Endothelial cell of umbilical vein (primary cell): ENCODE measurements at regions not wholly inside any gene's neighbourhood (a gene's known extent, or its start where the extent isn't known, plus 50 kb on each side); places are given as distances from the start of the nearest gene placed in this dataset.

Experiments
- BruUV-seq: library from RNA; stranded (reverse); fragments of 400-500 nt; replicated peaks from 2 replicates; lab custom pipeline; 2021; lab: Mats Ljungman, UMichigan
- CTCF ChIA-PET: fragments of 300-600, 350-600 bp; sonication (Branson Sonifier 250); formaldehyde crosslinking; loops from one replicate; lab custom pipeline; 2021; ENCODE audit warnings: antibody characterized with exemption, inconsistent platforms; lab: Charles Lee
- POLR2A ChIA-PET: fragments of 300-600, 350-600 bp; sonication (Branson Sonifier 250); formaldehyde crosslinking; loops from one replicate; lab custom pipeline; 2021; ENCODE audit warnings: antibody characterized with exemption, inconsistent platforms; lab: Charles Lee
- DNase-seq: peaks from one replicate; pipeline ENCODE4 v3.0.0-alpha.2; 2011; ENCODE audit warnings: low read depth, low spot score
- FAIRE-seq: peaks from 2 replicates; lab custom pipeline; 2011; peaks lifted over from hg19 to GRCh38; lab: Jason Lieb, UNC
- H2AFZ ChIP-seq: 2 replicates; pipeline ENCODE4 v1.6.0; 2012; ENCODE audit warnings: low read depth, low read length, control low read depth, inconsistent platforms
- H3K27ac ChIP-seq: 2 replicates; pipeline ENCODE4 v1.5.1; 2011; ENCODE audit warnings: low read depth, mild to moderate bottlenecking, control low read depth, low read length, moderate library complexity; ENCODE audit not compliant: insufficient read depth
- H3K27me3 ChIP-seq, 2 experiments: 2 replicates each; pipeline versions ENCODE4 v1.6.0 to v1.6.1; 2011; ENCODE audit warnings: low read length in 2 of 2, mixed read lengths in 1 of 2; ENCODE audit not compliant: control insufficient read depth in 2 of 2, insufficient read depth in 2 of 2
- H3K36me3 ChIP-seq, 2 experiments: 2 replicates in 1 of 2; 3 replicates in 1 of 2; pipeline ENCODE4 v1.5.1; 2011; ENCODE audit warnings: low read length in 2 of 2, mild to moderate bottlenecking in 1 of 2, moderate library complexity in 1 of 2; ENCODE audit not compliant: control insufficient read depth in 2 of 2, insufficient read depth in 2 of 2; ENCODE audit errors: extremely low read depth in 1 of 2
- H3K4me1 ChIP-seq: 3 replicates; pipeline ENCODE4 v1.5.1; 2011; ENCODE audit warnings: mild to moderate bottlenecking, low read length; ENCODE audit not compliant: control insufficient read depth, insufficient read depth; ENCODE audit errors: extremely low read depth
- H3K4me2 ChIP-seq: 2 replicates; pipeline ENCODE4 v1.6.1; 2011; ENCODE audit warnings: low read length, control low read depth, mixed read lengths; ENCODE audit not compliant: insufficient read depth
- H3K4me3 ChIP-seq, 3 experiments: fragments of 200-600 bp in 1 of 3; sonication (generic), shearing (Covaris generic) in 1 of 3; replicated peaks in 1 of 3; 2 replicates each; pipeline ENCODE4 v1.5.1; 2011 to 2016; ENCODE audit warnings: control low read depth in 3 of 3, low read length in 3 of 3, mild to moderate bottlenecking in 2 of 3, inconsistent platforms in 1 of 3, low read depth in 1 of 3, moderate library complexity in 1 of 3; ENCODE audit not compliant: insufficient read depth in 1 of 3
- H3K79me2 ChIP-seq: 2 replicates; pipeline ENCODE4 v1.6.0; 2012; ENCODE audit warnings: low read length, inconsistent platforms; ENCODE audit not compliant: control insufficient read depth, insufficient read depth
- H3K9ac ChIP-seq: replicated peaks from 2 replicates; pipeline ENCODE3; 2011; ENCODE audit warnings: low read length, control low read depth; ENCODE audit not compliant: insufficient read depth; ENCODE audit errors: extremely low read depth
- H3K9me1 ChIP-seq: replicated peaks from 3 replicates; pipeline ENCODE4 v1.6.0; 2011; ENCODE audit warnings: mild to moderate bottlenecking, low read length; ENCODE audit not compliant: control insufficient read depth, insufficient read depth; ENCODE audit errors: extremely low read depth
- H3K9me3 ChIP-seq: replicated peaks from 2 replicates; pipeline ENCODE4 v1.5.1; 2012; ENCODE audit warnings: low read length, inconsistent platforms; ENCODE audit not compliant: control insufficient read depth, insufficient read depth
- H4K20me1 ChIP-seq: replicated peaks from 2 replicates; pipeline ENCODE3; 2011; ENCODE audit warnings: mild to moderate bottlenecking, low read length; ENCODE audit not compliant: control insufficient read depth, insufficient read depth; ENCODE audit errors: extremely low read depth
- CTCF ChIP-seq, 2 donors: IDR thresholded peaks; 1 replicate in 1 of 2; 2 replicates in 1 of 2; pipeline ENCODE4 v1.5.1; 2011; ENCODE audit warnings: low read length in 2 of 2, mild to moderate bottlenecking in 2 of 2, moderate library complexity in 2 of 2, control low read depth in 1 of 2, inconsistent platforms in 1 of 2, low read depth in 1 of 2; ENCODE audit not compliant: insufficient read depth in 1 of 2; ENCODE audit errors: extremely low read depth in 1 of 2
- EZH2 ChIP-seq: IDR thresholded peaks from 2 replicates; pipeline ENCODE4 v1.6.1; 2012; ENCODE audit warnings: borderline replicate concordance, low read depth, mild to moderate bottlenecking, moderate library complexity, low read length, inconsistent platforms; ENCODE audit not compliant: severe bottlenecking
- FOS ChIP-seq: IDR thresholded peaks from 2 replicates; pipeline ENCODE4 v1.6.1; 2011; ENCODE audit warnings: mild to moderate bottlenecking, low read length, moderate library complexity, borderline replicate concordance; ENCODE audit not compliant: insufficient read depth
- GATA2 ChIP-seq: IDR thresholded peaks from 2 replicates; pipeline ENCODE4 v1.7.0; 2011; ENCODE audit warnings: low read depth, mild to moderate bottlenecking, moderate library complexity, mixed read lengths, low read length; ENCODE audit not compliant: insufficient read length, insufficient read depth
- JUN ChIP-seq: IDR thresholded peaks from 2 replicates; pipeline ENCODE4 v1.6.1; 2011; ENCODE audit warnings: borderline replicate concordance, low read depth; ENCODE audit not compliant: insufficient read length, insufficient read depth
- MAX ChIP-seq: IDR thresholded peaks from 2 replicates; pipeline ENCODE4 v1.6.1; 2011; ENCODE audit not compliant: insufficient read depth, insufficient read length
- MYC ChIP-seq: IDR thresholded peaks from one replicate; pipeline ENCODE4 v1.6.1; 2011; ENCODE audit warnings: mild to moderate bottlenecking, low read depth, low read length
- POLR2A ChIP-seq: IDR thresholded peaks from 2 replicates; pipeline ENCODE4 v1.6.1; 2012; ENCODE audit warnings: low read depth, mild to moderate bottlenecking, control low read depth, low read length
- POLR2AphosphoS5 ChIP-seq: IDR thresholded peaks from 2 replicates; pipeline ENCODE4 v1.6.1; 2012; ENCODE audit warnings: low read depth, mild to moderate bottlenecking, control low read depth, low read length, moderate library complexity; ENCODE audit not compliant: insufficient read depth
- dilution Hi-C: fragments of 300-500 bp; cut with MboI; formaldehyde crosslinking; loops from one replicate; pipeline ENCODE4 v1.15.0; 2019; ENCODE audit warnings: low sequenced_read_pairs; ENCODE audit not compliant: extremely low pct_ligation_motif_present
- intact Hi-C: fragments of 100-400 bp; cut with micrococcal nuclease; formaldehyde crosslinking; loops from one replicate; pipeline ENCODE4 v1.10.0; 2022

GRCh38 chr18:73355121-73355520 is 487.3 kb upstream of the NETO1 start:
- Histone ChIP-seq H3K4me3 (no peak overlapping the region), H3K9me3 (peaks cover 1% of the 10 kb centered on the region), H3K9ac (no peak overlapping the region), H3K4me2 (no peak overlapping the region), H3K4me1 (no peaks in the 10 kb centered on the region), H4K20me1 (no peaks in the 10 kb centered on the region), H3K9me1 (no peaks in the 10 kb centered on the region), H3K27me3 (no peaks in the 10 kb centered on the region), H3K27ac (no peak overlapping the region), H2AFZ (no peak overlapping the region), H3K79me2 (no peaks in the 10 kb centered on the region), H3K36me3 (no peaks in the 10 kb centered on the region)
- no TSS peak for BruUV-seq
- no peak for TF ChIP-seq EZH2
- TF ChIP-seq JUN, result no peak
- no peak for TF ChIP-seq POLR2AphosphoS5
- TF ChIP-seq CTCF (IDR thresholded peaks at IDR 0.05; ENCODE audit: extremely low read depth in 1 of 2, insufficient read depth in 1 of 2, low read depth in 1 of 2, low read length in 2 of 2), result no peak
- TF ChIP-seq POLR2A, result no peak
- TF ChIP-seq MAX, result no peak
- TF ChIP-seq FOS, result no peak
- TF ChIP-seq MYC, result no peak
- no peak for TF ChIP-seq GATA2
- intact Hi-C loops (no loop called here), dilution Hi-C loops (no loop called here)
- POLR2A ChIA-PET, result no interaction called here
- no peak for FAIRE-seq
- CTCF ChIA-PET, result no interaction called here
- no peak for DNase-seq
